ENCODE measurements at regions not wholly inside any gene's neighbourhood (a gene's known extent, or its start where the extent isn't known, plus 50 kb on each side); places are given as distances from the start of the nearest gene placed in this dataset.
"Not testable (repeated sequence)": the region's sequence is repeated elsewhere in the genome, so short reads cannot be mapped to it uniquely, and the experiment has no call there.

DNA sequence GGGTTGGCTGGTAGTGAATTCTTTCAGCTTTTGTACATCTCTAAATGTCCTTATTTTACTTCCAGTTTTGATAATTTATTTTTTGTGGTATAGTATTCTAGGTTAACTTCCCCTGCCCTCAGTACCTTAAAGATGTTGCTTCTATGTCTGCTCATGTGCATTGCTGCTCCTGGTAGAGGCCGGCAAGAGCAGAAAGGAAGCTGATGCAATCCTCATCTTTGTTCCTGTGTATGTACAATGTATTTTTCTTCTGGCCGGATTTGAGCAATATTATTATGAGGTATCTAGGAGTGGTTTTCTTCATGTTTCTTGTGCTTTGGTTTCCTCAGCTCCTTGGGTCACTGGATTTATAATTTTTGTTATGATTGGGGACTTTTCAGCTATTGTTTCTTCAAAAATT lies 308.7 kb downstream of the FAM72C start:
- TF ChIP-seq, protein P1, sequence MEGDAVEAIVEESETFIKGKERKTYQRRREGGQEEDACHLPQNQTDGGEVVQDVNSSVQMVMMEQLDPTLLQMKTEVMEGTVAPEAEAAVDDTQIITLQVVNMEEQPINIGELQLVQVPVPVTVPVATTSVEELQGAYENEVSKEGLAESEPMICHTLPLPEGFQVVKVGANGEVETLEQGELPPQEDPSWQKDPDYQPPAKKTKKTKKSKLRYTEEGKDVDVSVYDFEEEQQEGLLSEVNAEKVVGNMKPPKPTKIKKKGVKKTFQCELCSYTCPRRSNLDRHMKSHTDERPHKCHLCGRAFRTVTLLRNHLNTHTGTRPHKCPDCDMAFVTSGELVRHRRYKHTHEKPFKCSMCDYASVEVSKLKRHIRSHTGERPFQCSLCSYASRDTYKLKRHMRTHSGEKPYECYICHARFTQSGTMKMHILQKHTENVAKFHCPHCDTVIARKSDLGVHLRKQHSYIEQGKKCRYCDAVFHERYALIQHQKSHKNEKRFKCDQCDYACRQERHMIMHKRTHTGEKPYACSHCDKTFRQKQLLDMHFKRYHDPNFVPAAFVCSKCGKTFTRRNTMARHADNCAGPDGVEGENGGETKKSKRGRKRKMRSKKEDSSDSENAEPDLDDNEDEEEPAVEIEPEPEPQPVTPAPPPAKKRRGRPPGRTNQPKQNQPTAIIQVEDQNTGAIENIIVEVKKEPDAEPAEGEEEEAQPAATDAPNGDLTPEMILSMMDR (conservative IDR thresholded peaks at IDR 0.05; ENCODE audit: low read length): not testable (repeated sequence)
- TF ChIP-seq EZH2phosphoT487 (IDR thresholded peaks at IDR 0.05; ENCODE audit: borderline replicate concordance): not testable (repeated sequence)

All from Loucy (cell line).